NB4 (cell line): ENCODE measurements at regions not wholly inside any gene's neighbourhood (a gene's known extent, or its start where the extent isn't known, plus 50 kb on each side); places are given as distances from the start of the nearest gene placed in this dataset.

Experiments used
- POLR2A ChIP-seq: IDR thresholded peaks from 2 replicates; pipeline ENCODE4 v1.6.1; 2011; ENCODE audit warnings: mild to moderate bottlenecking; ENCODE audit not compliant: insufficient read length; ENCODE audit errors: extremely low read depth
- TF ChIP-seq, protein P1 (sequence below): IDR thresholded peaks from 2 replicates; pipeline ENCODE4 v1.6.1; 2011; ENCODE audit warnings: low read depth, low read length
- TF ChIP-seq, protein P2 (sequence below): IDR thresholded peaks from one replicate; pipeline ENCODE4 v1.5.1; 2012; ENCODE audit warnings: low read depth, low read length

DNA sequence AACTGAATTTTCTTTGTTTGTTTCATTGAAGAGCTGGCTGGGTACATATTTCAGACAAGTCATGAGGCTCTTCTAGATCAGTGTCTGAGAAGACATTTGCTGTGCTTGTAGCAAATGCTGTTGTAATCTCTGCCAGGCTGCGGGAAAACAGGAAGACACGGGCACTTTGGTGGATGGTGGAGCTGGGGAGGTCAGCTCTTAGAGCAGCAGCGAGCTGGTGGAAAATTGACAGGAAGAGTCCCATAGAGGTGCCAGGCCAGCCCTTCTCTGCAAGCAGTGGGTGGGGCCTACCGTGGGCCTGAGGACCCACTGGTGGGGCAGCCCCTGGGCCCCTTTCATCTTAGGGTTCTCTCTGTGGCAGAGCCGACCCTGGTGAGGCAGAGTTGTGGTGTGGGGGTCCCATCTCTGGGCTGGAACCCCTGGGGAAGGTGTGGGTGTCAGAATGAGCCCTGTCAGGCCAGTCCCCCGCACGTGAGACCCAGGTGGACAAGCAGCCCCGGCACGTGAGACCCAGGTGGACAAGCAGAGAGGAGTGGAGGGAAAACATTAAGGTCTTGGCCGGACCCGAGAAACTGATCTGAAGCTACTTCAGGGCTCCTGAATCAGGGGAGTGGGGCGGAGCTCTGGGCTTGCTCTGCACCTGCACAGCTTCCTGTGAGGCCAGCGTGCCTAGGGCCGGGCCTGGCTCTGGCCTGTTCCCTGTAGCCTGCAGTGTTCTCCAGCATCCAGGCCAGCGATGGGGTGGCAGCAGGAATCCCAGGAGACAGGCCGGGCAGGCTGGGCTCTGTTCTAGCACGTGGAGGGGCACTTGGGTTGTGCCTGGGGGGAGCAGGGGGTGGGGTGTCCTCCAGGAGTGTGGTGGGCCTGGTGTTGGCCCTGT lies 273.5 kb upstream of the HDAC4 start:
- TF ChIP-seq, protein P1, sequence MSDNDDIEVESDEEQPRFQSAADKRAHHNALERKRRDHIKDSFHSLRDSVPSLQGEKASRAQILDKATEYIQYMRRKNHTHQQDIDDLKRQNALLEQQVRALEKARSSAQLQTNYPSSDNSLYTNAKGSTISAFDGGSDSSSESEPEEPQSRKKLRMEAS: no peak
- TF ChIP-seq, protein P2, sequence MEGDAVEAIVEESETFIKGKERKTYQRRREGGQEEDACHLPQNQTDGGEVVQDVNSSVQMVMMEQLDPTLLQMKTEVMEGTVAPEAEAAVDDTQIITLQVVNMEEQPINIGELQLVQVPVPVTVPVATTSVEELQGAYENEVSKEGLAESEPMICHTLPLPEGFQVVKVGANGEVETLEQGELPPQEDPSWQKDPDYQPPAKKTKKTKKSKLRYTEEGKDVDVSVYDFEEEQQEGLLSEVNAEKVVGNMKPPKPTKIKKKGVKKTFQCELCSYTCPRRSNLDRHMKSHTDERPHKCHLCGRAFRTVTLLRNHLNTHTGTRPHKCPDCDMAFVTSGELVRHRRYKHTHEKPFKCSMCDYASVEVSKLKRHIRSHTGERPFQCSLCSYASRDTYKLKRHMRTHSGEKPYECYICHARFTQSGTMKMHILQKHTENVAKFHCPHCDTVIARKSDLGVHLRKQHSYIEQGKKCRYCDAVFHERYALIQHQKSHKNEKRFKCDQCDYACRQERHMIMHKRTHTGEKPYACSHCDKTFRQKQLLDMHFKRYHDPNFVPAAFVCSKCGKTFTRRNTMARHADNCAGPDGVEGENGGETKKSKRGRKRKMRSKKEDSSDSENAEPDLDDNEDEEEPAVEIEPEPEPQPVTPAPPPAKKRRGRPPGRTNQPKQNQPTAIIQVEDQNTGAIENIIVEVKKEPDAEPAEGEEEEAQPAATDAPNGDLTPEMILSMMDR: no peak
- no peak for TF ChIP-seq POLR2A
